NT2/D1 (cell line): ENCODE measurements at regions not wholly inside any gene's neighbourhood (a gene's known extent, or its start where the extent isn't known, plus 50 kb on each side); places are given as distances from the start of the nearest gene placed in this dataset.

Experiments used
- SUZ12 ChIP-seq: IDR thresholded peaks from 2 replicates; pipeline ENCODE4 v1.6.1; 2011; ENCODE audit not compliant: insufficient read length, insufficient read depth; ENCODE audit errors: extremely low read depth
- YY1 ChIP-seq: IDR thresholded peaks from 2 replicates; pipeline ENCODE4 v1.6.1; 2011; ENCODE audit not compliant: insufficient read length, insufficient read depth

GRCh38 chr5:73256462-73256861 lies 83.5 kb downstream of the TMEM174 start:
- TF ChIP-seq YY1 (no peak), SUZ12 (no peak)
